K562 (cell line): ENCODE measurements at regions not wholly inside any gene's neighbourhood (a gene's known extent, or its start where the extent isn't known, plus 50 kb on each side); places are given as distances from the start of the nearest gene placed in this dataset.

Experiments
- ATAC-seq: fragments of 200-7000 bp; cut with Tn5 transposase; 3 replicates; pipeline ENCODE4 v1.9.1; 2020; ENCODE audit warnings: moderate library complexity
- BruUV-seq: library from RNA; stranded (reverse); fragments of 400-500 nt; replicated peaks from 2 replicates; lab custom pipeline; 2021; lab: Mats Ljungman, UMichigan
- CTCF ChIA-PET: fragments of 300-600 bp; formaldehyde crosslinking; extraction: SDS; loops from one replicate; lab custom pipeline; 2021; ENCODE audit warnings: low intra/inter-chr PET ratio; lab: Yijun Ruan, JAX
- POLR2A ChIA-PET: fragments of 300-600, 350-650 bp; sonication (Branson Sonifier 250); formaldehyde crosslinking; extraction: SDS; loops from one replicate; lab custom pipeline; 2021; ENCODE audit warnings: antibody characterized with exemption, inconsistent platforms; lab: Yijun Ruan, JAX
- DNase-seq, 4 experiments: peaks; one replicate each; pipeline versions ENCODE4 v3.0.0 to v3.0.0-alpha.2; 2011 to 2018; ENCODE audit warnings: low spot score in 3 of 4, mixed read lengths in 3 of 4; ENCODE audit errors: extremely low read depth in 1 of 4
- FAIRE-seq: peaks from 2 replicates; lab custom pipeline; 2011; peaks lifted over from hg19 to GRCh38; lab: Jason Lieb, UNC
- H2AFZ ChIP-seq: 2 replicates; pipeline ENCODE4 v1.6.0; 2011; ENCODE audit warnings: low read depth, low read length, control low read depth, inconsistent platforms
- H3K27ac ChIP-seq: fragments of 200-600 bp; 3 replicates; pipeline ENCODE4 v1.8.0; 2011; ENCODE audit warnings: low read depth, mild to moderate bottlenecking, control low read depth, inconsistent platforms, low read length, moderate library complexity, mixed read lengths; ENCODE audit errors: extremely low read depth
- H3K27me3 ChIP-seq, 2 experiments: fragments of 300-600 bp in 1 of 2; 2 replicates in 1 of 2; 3 replicates in 1 of 2; pipeline versions ENCODE4 v1.6.0 to v1.8.0; 2011; ENCODE audit warnings: inconsistent platforms in 2 of 2, low read length in 2 of 2, mild to moderate bottlenecking in 1 of 2, mixed read lengths in 1 of 2, moderate library complexity in 1 of 2; ENCODE audit not compliant: control insufficient read depth in 2 of 2, insufficient read depth in 2 of 2
- H3K36me3 ChIP-seq: fragments of 300-600 bp; 3 replicates; pipeline ENCODE4 v1.8.0; 2011; ENCODE audit warnings: mild to moderate bottlenecking, low read length, inconsistent platforms; ENCODE audit not compliant: control insufficient read depth, insufficient read depth
- H3K4me1 ChIP-seq, 2 experiments: fragments of 200-600 bp in 1 of 2; replicated peaks in 1 of 2; 2 replicates in 1 of 2; 3 replicates in 1 of 2; pipeline versions ENCODE4 v1.5.1 to v1.8.0; 2011; ENCODE audit warnings: inconsistent platforms in 2 of 2, low read length in 2 of 2, mild to moderate bottlenecking in 1 of 2, mixed read lengths in 1 of 2, moderate library complexity in 1 of 2; ENCODE audit not compliant: control insufficient read depth in 2 of 2, insufficient read depth in 2 of 2
- H3K4me2 ChIP-seq: 2 replicates; pipeline ENCODE4 v1.6.1; 2011; ENCODE audit warnings: low read length, control low read depth, inconsistent platforms, mixed read lengths; ENCODE audit not compliant: insufficient read depth
- H3K4me3 ChIP-seq: fragments of 200-600 bp; sonication (generic), shearing (Covaris generic); 2 replicates; pipeline ENCODE4 v1.5.1; 2016; ENCODE audit warnings: control low read depth, inconsistent platforms
- H3K79me2 ChIP-seq: fragments of 200-600 bp; 3 replicates; pipeline ENCODE4 v1.8.0; 2011; ENCODE audit warnings: low read length, inconsistent platforms; ENCODE audit not compliant: control insufficient read depth, insufficient read depth
- H3K9ac ChIP-seq, 2 experiments: 2 replicates each; pipeline versions ENCODE4 v1.6.0 to v1.6.1; 2011; ENCODE audit warnings: low read depth in 2 of 2, low read length in 2 of 2, control low read depth in 1 of 2, inconsistent platforms in 1 of 2, mild to moderate bottlenecking in 1 of 2, mixed read lengths in 1 of 2; ENCODE audit not compliant: insufficient read depth in 1 of 2
- H3K9me1 ChIP-seq: one replicate; pipeline ENCODE4 v1.6.0; 2011; ENCODE audit warnings: inconsistent platforms, mild to moderate bottlenecking, low read length, moderate library complexity; ENCODE audit not compliant: control insufficient read depth, insufficient read depth
- H3K9me3 ChIP-seq: replicated peaks from 2 replicates; pipeline ENCODE4 v1.5.1; 2011; ENCODE audit warnings: low read depth, low read length, inconsistent platforms; ENCODE audit not compliant: control insufficient read depth, insufficient read depth
- H4K20me1 ChIP-seq: replicated peaks from 2 replicates; pipeline ENCODE4 v1.6.1; 2011; ENCODE audit warnings: low read length, inconsistent platforms, mixed read lengths; ENCODE audit not compliant: control insufficient read depth, insufficient read depth
- ARID3A ChIP-seq: IDR thresholded peaks from 2 replicates; pipeline ENCODE4 v1.6.1; 2012; ENCODE audit warnings: low read depth, low read length, improper control_type of control experiment, borderline replicate concordance
- BACH1 ChIP-seq: fragments of 200-800 bp; sonication (Bioruptor generic); IDR thresholded peaks from 2 replicates; pipeline ENCODE4 v1.6.1; 2016; ENCODE audit warnings: missing genetic modification characterization, missing compliant biosample characterization
- CC2D1A ChIP-seq: fragments of 450-650 bp; IDR thresholded peaks from 2 replicates; pipeline ENCODE4 v1.6.1; 2017; ENCODE audit warnings: mild to moderate bottlenecking
- CREBBP ChIP-seq: IDR thresholded peaks from one replicate; pipeline ENCODE4 v1.6.1; 2012; ENCODE audit warnings: low read depth, mild to moderate bottlenecking, control low read depth, inconsistent platforms, low read length
- ELF2 ChIP-seq: fragments of 250-450 bp; sonication (Bioruptor Pico); IDR thresholded peaks from 2 replicates; pipeline ENCODE4 v1.5.0; 2021; ENCODE audit warnings: mild to moderate bottlenecking
- NCOA6 ChIP-seq: fragments of 450-650 bp; IDR thresholded peaks from 2 replicates; pipeline ENCODE4 v1.6.1; 2017; ENCODE audit warnings: mild to moderate bottlenecking
- NR2C1 ChIP-seq, 2 experiments: fragments of 450-650 bp; IDR thresholded peaks; 2 replicates each; pipeline ENCODE4 v1.6.1; 2017; ENCODE audit warnings: mild to moderate bottlenecking in 2 of 2, antibody characterized with exemption in 1 of 2, inconsistent platforms in 1 of 2, missing compliant biosample characterization in 1 of 2, missing genetic modification characterization in 1 of 2
- RBM25 ChIP-seq: fragments of 200-400 bp; formaldehyde crosslinking; IDR thresholded peaks from 2 replicates; pipeline ENCODE4 v1.6.1; 2018; ENCODE audit warnings: low read length, low read depth, moderate library complexity; ENCODE audit not compliant: severe bottlenecking
- SREBF1 ChIP-seq: fragments of 150-350 bp; IDR thresholded peaks from 2 replicates; pipeline ENCODE4 v1.6.1; 2014; ENCODE audit warnings: antibody characterized with exemption, low read depth, low read length, borderline replicate concordance
- TAF15 ChIP-seq: fragments of 200-400 bp; formaldehyde crosslinking; IDR thresholded peaks from 2 replicates; pipeline ENCODE4 v1.6.1; 2017; ENCODE audit warnings: mild to moderate bottlenecking, low read depth, low read length, moderate library complexity
- TFAP4 ChIP-seq: sonication (generic); formaldehyde crosslinking; IDR thresholded peaks from 2 replicates; pipeline ENCODE4 v1.8.0; 2022; ENCODE audit warnings: missing genetic modification reagents, mild to moderate bottlenecking, moderate library complexity, borderline replicate concordance
- YBX1 ChIP-seq: fragments of 450-650 bp; IDR thresholded peaks from 2 replicates; pipeline ENCODE4 v1.7.1; 2016; ENCODE audit warnings: mild to moderate bottlenecking
- ZNF3 ChIP-seq: fragments of 250-450 bp; sonication (Bioruptor Pico); IDR thresholded peaks from 2 replicates; pipeline ENCODE4 v1.5.0; 2021; ENCODE audit warnings: mild to moderate bottlenecking, moderate library complexity
- ZNF699 ChIP-seq: fragments of 250-450 bp; sonication (Bioruptor Pico); IDR thresholded peaks from 2 replicates; pipeline ENCODE4 v1.8.0; 2021; ENCODE audit warnings: mild to moderate bottlenecking, moderate library complexity; ENCODE audit not compliant: insufficient replicate concordance
- WGBS: fragments of 100-300 bp; shearing (Covaris generic); methylation state at CpG from one replicate; pipeline ENCODE4 v1.1.6; 2016; ENCODE audit warnings: low coverage, mixed read lengths; ENCODE audit not compliant: insufficient coverage; ENCODE audit errors: missing lambda C conversion rate; 5-methylcytosine and 5-hydroxymethylcytosine counted together
- in situ Hi-C: fragments of 300-500 bp; cut with MboI; formaldehyde crosslinking; loops from 4 replicates; pipeline ENCODE4 v1.15.0; 2018; ENCODE audit warnings: inconsistent platforms, mixed read lengths
- intact Hi-C: fragments of 100-400 bp; cut with micrococcal nuclease; formaldehyde crosslinking; loops from 2 replicates; pipeline ENCODE4 v1.14.2; 2022

GRCh38 chr1:47638713-47639112, 200.9 kb downstream of the FOXD2 start:
- Histone ChIP-seq H3K36me3 (no peaks in the 10 kb centered on the region), H3K27me3 (peaks cover 2 to 27% of the 10 kb centered on the region in 2 experiments; a peak in 4 of 5 replicates), H3K9me3 (no peaks in the 10 kb centered on the region), H3K9me1 (no peaks in the 10 kb centered on the region), H2AFZ (no peak overlapping the region), H3K9ac (no peak overlapping the region), H3K4me1 (no peaks in the 10 kb centered on the region)
- DNase-seq (no peak), ATAC-seq (no peak)
- POLR2A ChIA-PET: interaction anchor here (0.7 kb wide), 1 partner anchor 210 kb away, joined by 3 read pairs; no protein-coding TSS in a partner anchor
- CTCF ChIA-PET: no interaction called here
- BruUV-seq: no TSS peak
- TF ChIP-seq BACH1: no peak
- TF ChIP-seq NR2C1 (IDR thresholded peaks at IDR 0.05): no peak
- no peak for TF ChIP-seq NR2C1 (tag; IDR thresholded peaks at IDR 0.05)
- TF ChIP-seq ZNF3 (CRISPR knock-in tag): no peak
- no peak for TF ChIP-seq ARID3A
- TF ChIP-seq SREBF1: no peak
- TF ChIP-seq NCOA6: no peak
- no peak for TF ChIP-seq TAF15
- no peak for TF ChIP-seq TFAP4 (CRISPR knock-in tag)
- no peak for TF ChIP-seq ZNF699 (CRISPR knock-in tag)
- TF ChIP-seq CC2D1A: no peak
- no peak for TF ChIP-seq ELF2 (CRISPR knock-in tag)
- no peak for TF ChIP-seq RBM25
- TF ChIP-seq CREBBP: no peak
- no peak for TF ChIP-seq YBX1
- TF ChIP-seq, all 486 proteins: peak for 0
- WGBS: 0% methylated on average over 5 of the region's 5 CpGs
- H4K20me1 ChIP-seq: peaks cover 6% of the 10 kb centered on the region; the same call in 1 of the 2 replicates
- no peak for FAIRE-seq
- no peak overlapping the region for H3K27ac ChIP-seq
- in situ Hi-C loops (no loop called here), intact Hi-C loops (no loop called here)
- H3K79me2 ChIP-seq: no peaks in the 10 kb centered on the region
- H3K4me2 ChIP-seq: no peak overlapping the region
- H3K4me3 ChIP-seq: no peak overlapping the region
